ENCODE measurements at regions not wholly inside any gene's neighbourhood (a gene's known extent, or its start where the extent isn't known, plus 50 kb on each side); places are given as distances from the start of the nearest gene placed in this dataset.

- H3K27me3 ChIP-seq (ENCODE audit: control insufficient read depth, insufficient read depth, low read length), result peaks cover 2% of the 10 kb centered on the region
- CTCF ChIA-PET, result interaction anchor here (0.7 to 1.6 kb wide), 2 partner anchors 62 to 97 kb away, joined by 3 to 5 read pairs; no protein-coding TSS in a partner anchor
- DNase-seq (ENCODE audit: low read depth), result no peak
- no peak for TF ChIP-seq CTCF (IDR thresholded peaks at IDR 0.05; ENCODE audit: insufficient read depth, low read depth, low read length)
- H3K36me3 ChIP-seq (ENCODE audit: control insufficient read depth, insufficient read depth, low read length), result no peaks in the 10 kb centered on the region
- no peak overlapping the region for H3K4me3 ChIP-seq (ENCODE audit: low read depth, low read length)
- POLR2A ChIA-PET, result interaction anchor here (0.7 kb wide), 1 partner anchor 286 kb away, joined by 7 read pairs; no protein-coding TSS in a partner anchor
Measured at GRCh38 chr2:217616936-217617335, 385.9 kb downstream of the TNS1 start.

- H3K27me3 ChIP-seq (ENCODE audit: control insufficient read depth, insufficient read depth, low read length), result peaks cover 4% of the 10 kb centered on the region
- no peaks in the 10 kb centered on the region for H3K36me3 ChIP-seq (ENCODE audit: control insufficient read depth, insufficient read depth, low read length)
- ChIA-PET CTCF (no interaction called here), POLR2A (no interaction called here)
- no peak for DNase-seq (ENCODE audit: low read depth)
- no peak overlapping the region for H3K4me3 ChIP-seq (ENCODE audit: low read depth, low read length)
- no peak for TF ChIP-seq CTCF (IDR thresholded peaks at IDR 0.05; ENCODE audit: insufficient read depth, low read depth, low read length)
Measured at GRCh38 chr2:217615171-217615570, 387.6 kb downstream of the TNS1 start.

- no peak for TF ChIP-seq CTCF (IDR thresholded peaks at IDR 0.05; ENCODE audit: insufficient read depth, low read depth, low read length)
- ChIA-PET POLR2A (no interaction called here), CTCF (no interaction called here)
- Histone ChIP-seq H3K27me3 (ENCODE audit: control insufficient read depth, insufficient read depth, low read length) (peaks cover 4% of the 10 kb centered on the region), H3K36me3 (ENCODE audit: control insufficient read depth, insufficient read depth, low read length) (no peaks in the 10 kb centered on the region), H3K4me3 (ENCODE audit: low read depth, low read length) (no peak overlapping the region)
- DNase-seq (ENCODE audit: low read depth), result no peak
Measured at GRCh38 chr2:217614498-217614897, 388.3 kb downstream of the TNS1 start.

- TF ChIP-seq CTCF (IDR thresholded peaks at IDR 0.05; ENCODE audit: insufficient read depth, low read depth, low read length), result no peak
- ChIA-PET POLR2A (no interaction called here), CTCF (no interaction called here)
- Histone ChIP-seq H3K4me3 (ENCODE audit: low read depth, low read length) (no peak overlapping the region), H3K27me3 (ENCODE audit: control insufficient read depth, insufficient read depth, low read length) (peaks cover 4% of the 10 kb centered on the region), H3K36me3 (ENCODE audit: control insufficient read depth, insufficient read depth, low read length) (no peaks in the 10 kb centered on the region)
- DNase-seq (ENCODE audit: low read depth), result no peak
Measured at GRCh38 chr2:217614096-217614495, 388.7 kb downstream of the TNS1 start.

GRCh38 chr2:217612920-217613319 is 389.9 kb downstream of the TNS1 start:
- no peak for DNase-seq (ENCODE audit: low read depth)
- Histone ChIP-seq H3K4me3 (ENCODE audit: low read depth, low read length) (no peak overlapping the region), H3K27me3 (ENCODE audit: control insufficient read depth, insufficient read depth, low read length) (peaks cover 4% of the 10 kb centered on the region), H3K36me3 (ENCODE audit: control insufficient read depth, insufficient read depth, low read length) (no peaks in the 10 kb centered on the region)
- POLR2A ChIA-PET, result no interaction called here
- CTCF ChIA-PET, result interaction anchor here (1.8 kb wide), 1 partner anchor 8 kb away, joined by 3 read pairs; no protein-coding TSS in a partner anchor
- TF ChIP-seq CTCF (IDR thresholded peaks at IDR 0.05; ENCODE audit: insufficient read depth, low read depth, low read length), result no peak

Measured in BJ (cell line).